ENCODE measurements at regions not wholly inside any gene's neighbourhood (a gene's known extent, or its start where the extent isn't known, plus 50 kb on each side); places are given as distances from the start of the nearest gene placed in this dataset.

- Mint-ChIP-seq H3K4me1 (ENCODE audit: unreplicated experiment) (no peaks in the 10 kb centered on the region), H3K27me3 (ENCODE audit: unreplicated experiment) (peaks cover 8% of the 10 kb centered on the region), H3K9me3 (ENCODE audit: unreplicated experiment) (no peaks in the 10 kb centered on the region), H3K27ac (ENCODE audit: unreplicated experiment) (no peak overlapping the region), H3K36me3 (ENCODE audit: unreplicated experiment) (no peaks in the 10 kb centered on the region), H3K4me3 (ENCODE audit: unreplicated experiment) (no peak overlapping the region)
- no peak for DNase-seq (ENCODE audit: extremely low spot score, unreplicated experiment)
- TF ChIP-seq CTCF (IDR thresholded peaks at IDR 0.05), result no peak
Measured at GRCh38 chr15:91564631-91565030, 288.9 kb upstream of the SLCO3A1 start.

GRCh38 chr15:91566141-91566540 lies 287.4 kb upstream of the SLCO3A1 start:
- TF ChIP-seq CTCF (IDR thresholded peaks at IDR 0.05), result no peak
- Mint-ChIP-seq H3K4me3 (ENCODE audit: unreplicated experiment) (no peak overlapping the region), H3K27ac (ENCODE audit: unreplicated experiment) (no peak overlapping the region), H3K27me3 (ENCODE audit: unreplicated experiment) (peaks cover 8% of the 10 kb centered on the region), H3K9me3 (ENCODE audit: unreplicated experiment) (no peaks in the 10 kb centered on the region), H3K36me3 (ENCODE audit: unreplicated experiment) (no peaks in the 10 kb centered on the region), H3K4me1 (ENCODE audit: unreplicated experiment) (no peaks in the 10 kb centered on the region)
- DNase-seq (ENCODE audit: extremely low spot score, unreplicated experiment), result no peak

DNA sequence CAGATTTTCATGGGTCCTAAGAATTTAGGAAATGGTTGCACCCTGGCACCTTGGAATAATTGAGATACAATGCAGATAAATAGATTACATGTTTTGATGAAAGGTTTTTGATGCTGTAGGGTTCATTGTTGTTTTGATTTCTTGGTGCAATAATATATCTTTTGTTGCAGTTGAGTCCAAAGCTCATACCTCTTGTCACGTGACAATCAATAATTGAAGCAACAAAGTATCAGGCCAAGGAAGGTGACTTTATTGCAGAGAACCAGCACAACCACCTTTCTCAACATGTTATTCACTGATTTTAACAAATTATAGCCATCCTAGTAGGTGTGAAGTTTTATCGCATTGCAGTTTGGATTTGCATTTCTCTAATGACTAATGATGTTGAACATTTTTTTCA lies 285.5 kb upstream of the SLCO3A1 start:
- DNase-seq (ENCODE audit: extremely low spot score, unreplicated experiment), result no peak
- H3K4me1 Mint-ChIP-seq (ENCODE audit: unreplicated experiment), result no peaks in the 10 kb centered on the region
- no peak overlapping the region for H3K27ac Mint-ChIP-seq (ENCODE audit: unreplicated experiment)
- H3K36me3 Mint-ChIP-seq (ENCODE audit: unreplicated experiment), result no peaks in the 10 kb centered on the region
- no peak for TF ChIP-seq CTCF (IDR thresholded peaks at IDR 0.05)
- peaks cover 5% of the 10 kb centered on the region for H3K27me3 Mint-ChIP-seq (ENCODE audit: unreplicated experiment)
- H3K9me3 Mint-ChIP-seq (ENCODE audit: unreplicated experiment), result no peaks in the 10 kb centered on the region
- no peak overlapping the region for H3K4me3 Mint-ChIP-seq (ENCODE audit: unreplicated experiment)

GRCh38 chr15:91572110-91572509 lies 281.4 kb upstream of the SLCO3A1 start:
- no peak overlapping the region for H3K27ac Mint-ChIP-seq (ENCODE audit: unreplicated experiment)

GRCh38 chr15:91576096-91576495 lies 277.4 kb upstream of the SLCO3A1 start:
- H3K36me3 Mint-ChIP-seq (ENCODE audit: unreplicated experiment), result no peaks in the 10 kb centered on the region
- H3K4me1 Mint-ChIP-seq (ENCODE audit: unreplicated experiment), result no peaks in the 10 kb centered on the region

More at GRCh38 chr15:91572110-91572509, 281.4 kb upstream of the SLCO3A1 start:
- Mint-ChIP-seq H3K9me3 (ENCODE audit: unreplicated experiment) (no peaks in the 10 kb centered on the region), H3K4me3 (ENCODE audit: unreplicated experiment) (no peak overlapping the region), H3K36me3 (ENCODE audit: unreplicated experiment) (no peaks in the 10 kb centered on the region), H3K4me1 (ENCODE audit: unreplicated experiment) (no peaks in the 10 kb centered on the region), H3K27me3 (ENCODE audit: unreplicated experiment) (no peaks in the 10 kb centered on the region)
- DNase-seq (ENCODE audit: extremely low spot score, unreplicated experiment), result no peak
- TF ChIP-seq CTCF (IDR thresholded peaks at IDR 0.05), result no peak

More at GRCh38 chr15:91576096-91576495, 277.4 kb upstream of the SLCO3A1 start:
- H3K4me3 Mint-ChIP-seq (ENCODE audit: unreplicated experiment), result no peak overlapping the region
- TF ChIP-seq CTCF (IDR thresholded peaks at IDR 0.05), result no peak
- no peak overlapping the region for H3K27ac Mint-ChIP-seq (ENCODE audit: unreplicated experiment)
- no peaks in the 10 kb centered on the region for H3K27me3 Mint-ChIP-seq (ENCODE audit: unreplicated experiment)
- no peaks in the 10 kb centered on the region for H3K9me3 Mint-ChIP-seq (ENCODE audit: unreplicated experiment)
- DNase-seq (ENCODE audit: extremely low spot score, unreplicated experiment), result no peak
